ENCODE measurements at regions not wholly inside any gene's neighbourhood (a gene's known extent, or its start where the extent isn't known, plus 50 kb on each side); places are given as distances from the start of the nearest gene placed in this dataset.

DNA sequence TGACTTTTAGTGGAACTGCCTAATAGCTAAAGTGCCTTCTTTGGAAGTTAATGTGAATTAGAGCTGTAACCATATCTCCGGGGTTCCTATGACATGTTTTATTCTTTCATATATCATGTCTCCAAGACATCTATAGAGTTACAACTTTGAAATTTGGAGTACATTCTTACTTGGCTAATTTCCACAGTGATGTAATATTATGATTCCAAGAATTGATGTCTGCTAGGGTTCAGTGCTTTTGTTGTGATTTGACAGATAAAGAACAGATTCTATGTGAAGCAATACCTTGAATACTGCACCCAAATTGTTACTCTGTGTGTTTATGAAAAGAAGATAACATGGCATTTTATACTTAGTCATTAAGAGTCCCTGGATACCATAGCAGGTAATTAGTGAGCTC is 934.3 kb downstream of the NTRK3 start:
- TF ChIP-seq, protein P1, sequence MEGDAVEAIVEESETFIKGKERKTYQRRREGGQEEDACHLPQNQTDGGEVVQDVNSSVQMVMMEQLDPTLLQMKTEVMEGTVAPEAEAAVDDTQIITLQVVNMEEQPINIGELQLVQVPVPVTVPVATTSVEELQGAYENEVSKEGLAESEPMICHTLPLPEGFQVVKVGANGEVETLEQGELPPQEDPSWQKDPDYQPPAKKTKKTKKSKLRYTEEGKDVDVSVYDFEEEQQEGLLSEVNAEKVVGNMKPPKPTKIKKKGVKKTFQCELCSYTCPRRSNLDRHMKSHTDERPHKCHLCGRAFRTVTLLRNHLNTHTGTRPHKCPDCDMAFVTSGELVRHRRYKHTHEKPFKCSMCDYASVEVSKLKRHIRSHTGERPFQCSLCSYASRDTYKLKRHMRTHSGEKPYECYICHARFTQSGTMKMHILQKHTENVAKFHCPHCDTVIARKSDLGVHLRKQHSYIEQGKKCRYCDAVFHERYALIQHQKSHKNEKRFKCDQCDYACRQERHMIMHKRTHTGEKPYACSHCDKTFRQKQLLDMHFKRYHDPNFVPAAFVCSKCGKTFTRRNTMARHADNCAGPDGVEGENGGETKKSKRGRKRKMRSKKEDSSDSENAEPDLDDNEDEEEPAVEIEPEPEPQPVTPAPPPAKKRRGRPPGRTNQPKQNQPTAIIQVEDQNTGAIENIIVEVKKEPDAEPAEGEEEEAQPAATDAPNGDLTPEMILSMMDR (IDR thresholded peaks at IDR 0.05), result no peak
- TF ChIP-seq EP300 (IDR thresholded peaks at IDR 0.05) (no peak), POLR2AphosphoS5 (IDR thresholded peaks at IDR 0.05) (no peak), POLR2A (IDR thresholded peaks at IDR 0.05; ENCODE audit: low read depth) (no peak)
- H3K4me3 ChIP-seq, result no peak overlapping the region
- no peak overlapping the region for H3K27ac ChIP-seq (replicated peaks in 1 of 4)
- DNase-seq (ENCODE audit: extremely low spot score), result no peak
- H3K9me3 ChIP-seq, result no peaks in the 10 kb centered on the region
- H3K27me3 ChIP-seq, result no peaks in the 10 kb centered on the region
- H3K4me1 ChIP-seq, result peaks cover 0 to 9% (median 0%) of the 10 kb centered on the region in 4 donors
- intact Hi-C loops (cut with DNase I), result no loop called here
- WGBS, result 77% methylated on average over 1 of the region's 1 CpG
- no peaks in the 10 kb centered on the region for H3K36me3 ChIP-seq

DNA sequence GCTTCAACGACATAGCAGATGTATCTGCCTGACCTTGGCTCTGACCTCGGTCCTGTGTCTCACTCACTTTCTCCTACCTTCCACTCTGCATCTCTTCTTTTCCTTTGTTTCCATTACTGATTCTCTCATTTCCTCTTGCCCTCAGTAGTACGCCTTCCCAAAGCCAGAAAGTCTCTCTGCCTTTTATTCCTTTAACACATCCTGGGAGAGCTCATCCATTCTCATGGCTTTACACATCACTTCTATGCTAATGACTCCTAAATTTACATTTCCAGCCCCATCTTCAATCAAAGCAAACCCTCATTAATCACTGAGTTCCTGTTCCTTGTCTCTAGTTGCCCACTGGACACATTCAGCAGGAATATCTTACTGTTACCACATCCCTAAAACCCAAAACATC is 938.6 kb downstream of the NTRK3 start:
- no peak for DNase-seq (ENCODE audit: extremely low spot score)
- peaks cover 0 to 10% (median 0%) of the 10 kb centered on the region in 4 donors for H3K4me1 ChIP-seq
- TF ChIP-seq, protein P1 (IDR thresholded peaks at IDR 0.05), result no peak
- no peak for TF ChIP-seq EP300 (IDR thresholded peaks at IDR 0.05)
- no peak for TF ChIP-seq POLR2AphosphoS5 (IDR thresholded peaks at IDR 0.05)
- TF ChIP-seq POLR2A (IDR thresholded peaks at IDR 0.05; ENCODE audit: low read depth), result no peak
- H3K27me3 ChIP-seq, result no peaks in the 10 kb centered on the region
- WGBS, result 33% methylated on average over 3 of the region's 3 CpGs
- H3K36me3 ChIP-seq, result no peaks in the 10 kb centered on the region
- no peak overlapping the region for H3K4me3 ChIP-seq
- no peaks in the 10 kb centered on the region for H3K9me3 ChIP-seq
- intact Hi-C loops (cut with DNase I), result no loop called here
- H3K27ac ChIP-seq (replicated peaks in 1 of 4), result no peak overlapping the region

DNA sequence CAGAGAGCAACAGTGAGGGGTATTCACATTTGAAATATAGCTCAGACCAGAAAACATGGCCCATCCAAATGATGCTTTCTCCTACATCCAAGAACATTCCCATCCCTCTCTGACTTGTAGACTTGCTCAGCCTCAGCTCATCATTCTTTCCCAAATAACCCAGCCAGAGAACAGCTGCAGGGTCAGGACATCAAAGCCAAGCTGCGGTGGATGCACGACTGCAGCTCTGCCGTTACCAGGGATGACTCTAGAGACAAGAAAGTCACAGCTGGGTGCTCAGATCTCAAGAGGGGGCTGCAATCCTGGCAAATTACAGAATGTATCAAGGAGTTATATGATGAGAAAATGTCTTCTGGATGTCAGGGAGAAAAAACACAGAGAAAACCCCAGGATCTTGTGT is 944.3 kb downstream of the NTRK3 start:
- H3K36me3 ChIP-seq, result no peaks in the 10 kb centered on the region
- H3K4me1 ChIP-seq, result no peaks in the 10 kb centered on the region
- TF ChIP-seq EP300 (IDR thresholded peaks at IDR 0.05) (no peak), POLR2A (IDR thresholded peaks at IDR 0.05; ENCODE audit: low read depth) (no peak), POLR2AphosphoS5 (IDR thresholded peaks at IDR 0.05) (no peak)
- TF ChIP-seq, protein P1 (IDR thresholded peaks at IDR 0.05), result no peak
- intact Hi-C loops (cut with DNase I), result no loop called here
- no peaks in the 10 kb centered on the region for H3K27me3 ChIP-seq
- no peaks in the 10 kb centered on the region for H3K9me3 ChIP-seq
- no peak for DNase-seq (ENCODE audit: extremely low spot score)
- 45% methylated on average over 3 of the region's 3 CpGs for WGBS
- no peak overlapping the region for H3K27ac ChIP-seq (replicated peaks in 1 of 4)
- H3K4me3 ChIP-seq, result no peak overlapping the region

DNA sequence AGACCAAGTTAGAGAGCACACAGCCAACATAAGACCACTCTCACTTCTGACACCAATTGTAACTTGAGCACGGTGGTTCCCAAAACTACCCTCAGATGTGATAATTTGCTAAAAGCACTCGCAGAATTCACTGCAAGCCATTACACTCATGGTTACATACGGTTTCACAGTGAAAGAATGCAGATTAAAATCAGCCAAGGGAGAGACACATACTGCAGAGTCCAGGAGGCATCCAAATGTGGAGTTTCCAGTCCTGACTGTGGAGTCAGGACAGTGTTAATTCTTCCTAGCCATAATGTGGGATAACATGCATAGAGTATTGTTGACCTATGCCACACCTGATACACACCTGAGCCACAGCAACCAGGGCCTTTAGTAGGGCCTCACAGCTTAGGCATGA is 956.4 kb downstream of the NTRK3 start:
- Histone ChIP-seq H3K4me1 (no peaks in the 10 kb centered on the region), H3K27ac (replicated peaks in 1 of 4) (no peak overlapping the region), H3K27me3 (no peaks in the 10 kb centered on the region), H3K36me3 (no peaks in the 10 kb centered on the region), H3K9me3 (no peaks in the 10 kb centered on the region), H3K4me3 (no peak overlapping the region)
- 72% methylated on average over 3 of the region's 3 CpGs for WGBS
- intact Hi-C loops (cut with DNase I), result no loop called here
- TF ChIP-seq, protein P1 (IDR thresholded peaks at IDR 0.05), result no peak
- TF ChIP-seq POLR2A (IDR thresholded peaks at IDR 0.05; ENCODE audit: low read depth) (no peak), EP300 (IDR thresholded peaks at IDR 0.05) (no peak), POLR2AphosphoS5 (IDR thresholded peaks at IDR 0.05) (no peak)
- no peak for DNase-seq (ENCODE audit: extremely low spot score)

- Histone ChIP-seq H3K9me3 (no peaks in the 10 kb centered on the region), H3K36me3 (no peaks in the 10 kb centered on the region), H3K27ac (replicated peaks in 1 of 4) (no peak overlapping the region), H3K4me3 (no peak overlapping the region), H3K27me3 (no peaks in the 10 kb centered on the region), H3K4me1 (no peaks in the 10 kb centered on the region)
- TF ChIP-seq, protein P1 (IDR thresholded peaks at IDR 0.05), result no peak
- TF ChIP-seq POLR2A (IDR thresholded peaks at IDR 0.05; ENCODE audit: low read depth) (no peak), POLR2AphosphoS5 (IDR thresholded peaks at IDR 0.05) (no peak), EP300 (IDR thresholded peaks at IDR 0.05) (no peak)
- no peak for DNase-seq (ENCODE audit: extremely low spot score)
- intact Hi-C loops (cut with DNase I), result no loop called here
Observed at GRCh38 chr15:87294854-87295253, 961.7 kb downstream of the NTRK3 start.
